BLaER1 (cell line): ENCODE measurements at regions not wholly inside any gene's neighbourhood (a gene's known extent, or its start where the extent isn't known, plus 50 kb on each side); places are given as distances from the start of the nearest gene placed in this dataset.
"Not testable (repeated sequence)": the region's sequence is repeated elsewhere in the genome, so short reads cannot be mapped to it uniquely, and the experiment has no call there.

ENCODE experiments used
- H3K27ac ChIP-seq: shearing (Covaris generic); formaldehyde crosslinking; 2 replicates; pipeline ENCODE4 v1.8.1; 2022
- H3K27me3 ChIP-seq: shearing (Covaris generic); formaldehyde crosslinking; 2 replicates; pipeline ENCODE4 v1.8.1; 2022
- H3K36me3 ChIP-seq: shearing (Covaris generic); formaldehyde crosslinking; 2 replicates; pipeline ENCODE4 v1.8.1; 2022
- H3K4me1 ChIP-seq: shearing (Covaris generic); formaldehyde crosslinking; 2 replicates; pipeline ENCODE4 v1.8.1; 2022
- H3K4me2 ChIP-seq: shearing (Covaris generic); formaldehyde crosslinking; 2 replicates; pipeline ENCODE4 v1.8.1; 2022
- H3K4me3 ChIP-seq: shearing (Covaris generic); formaldehyde crosslinking; 2 replicates; pipeline ENCODE4 v1.8.1; 2022
- H3K9ac ChIP-seq: shearing (Covaris generic); formaldehyde crosslinking; 2 replicates; pipeline ENCODE4 v1.8.1; 2022
- H3K9me3 ChIP-seq: shearing (Covaris generic); formaldehyde crosslinking; 2 replicates; pipeline ENCODE4 v1.8.1; 2022
- H4K20me1 ChIP-seq: shearing (Covaris generic); formaldehyde crosslinking; 2 replicates; pipeline ENCODE4 v1.8.1; 2022
- Cebpa-rat ChIP-seq: shearing (Covaris generic); IDR thresholded peaks from 2 replicates; pipeline ENCODE4 v1.8.1; 2022

GRCh38 chr2:240191001-240191400 is 50.5 kb upstream of the OTOS start:
- Histone ChIP-seq H3K9ac (no peak overlapping the region), H3K36me3 (no peaks in the 10 kb centered on the region), H3K27me3 (no peaks in the 10 kb centered on the region), H4K20me1 (no peaks in the 10 kb centered on the region), H3K4me2 (no peak overlapping the region), H3K27ac (no peak overlapping the region), H3K4me3 (no peak overlapping the region), H3K4me1 (no peaks in the 10 kb centered on the region), H3K9me3 (peaks cover 13% of the 10 kb centered on the region)
- no peak for TF ChIP-seq Cebpa-rat

- H3K27me3 ChIP-seq: no peaks in the 10 kb centered on the region
Observed at GRCh38 chr2:240192661-240193060, 52.2 kb upstream of the OTOS start.

GRCh38 chr2:240194341-240194762 is 53.9 kb upstream of the OTOS start:
- not testable (repeated sequence) for H3K27me3 ChIP-seq, H3K4me3 ChIP-seq, H3K4me2 ChIP-seq, H3K9me3 ChIP-seq, H4K20me1 ChIP-seq, H3K9ac ChIP-seq, H3K27ac ChIP-seq, H3K36me3 ChIP-seq, H3K4me1 ChIP-seq

More at GRCh38 chr2:240192661-240193060, 52.2 kb upstream of the OTOS start:
- Histone ChIP-seq H3K4me3 (no peak overlapping the region), H3K36me3 (no peaks in the 10 kb centered on the region), H4K20me1 (no peaks in the 10 kb centered on the region), H3K4me2 (no peak overlapping the region), H3K9me3 (peaks cover 8% of the 10 kb centered on the region), H3K4me1 (no peaks in the 10 kb centered on the region), H3K27ac (no peak overlapping the region), H3K9ac (no peak overlapping the region)
- no peak for TF ChIP-seq Cebpa-rat

GRCh38 chr2:240195316-240195861 is 54.9 kb upstream of the OTOS start:
- no peaks in the 10 kb centered on the region for H3K27me3 ChIP-seq
- H3K9me3 ChIP-seq: no peaks in the 10 kb centered on the region
- H3K4me1 ChIP-seq: no peaks in the 10 kb centered on the region
- H3K4me2 ChIP-seq: no peak overlapping the region
- H3K4me3 ChIP-seq: no peak overlapping the region
- no peak for TF ChIP-seq Cebpa-rat
- H4K20me1 ChIP-seq: no peaks in the 10 kb centered on the region
- no peak overlapping the region for H3K9ac ChIP-seq
- H3K36me3 ChIP-seq: no peaks in the 10 kb centered on the region
- no peak overlapping the region for H3K27ac ChIP-seq

GRCh38 chr2:240196716-240197461 is 56.4 kb upstream of the OTOS start:
- Histone ChIP-seq H3K9ac (no peak overlapping the region), H3K36me3 (no peaks in the 10 kb centered on the region), H3K4me2 (no peak overlapping the region), H3K9me3 (no peaks in the 10 kb centered on the region), H3K27ac (no peak overlapping the region), H4K20me1 (no peaks in the 10 kb centered on the region), H3K4me1 (no peaks in the 10 kb centered on the region), H3K4me3 (no peak overlapping the region), H3K27me3 (no peaks in the 10 kb centered on the region)
- TF ChIP-seq Cebpa-rat: no peak

GRCh38 chr2:240197462-240198139 is 57.1 kb upstream of the OTOS start:
- Histone ChIP-seq H3K4me1 (no peaks in the 10 kb centered on the region), H3K4me2 (no peak overlapping the region), H3K36me3 (no peaks in the 10 kb centered on the region), H3K9ac (no peak overlapping the region), H4K20me1 (no peaks in the 10 kb centered on the region), H3K4me3 (no peak overlapping the region), H3K27me3 (no peaks in the 10 kb centered on the region), H3K27ac (no peak overlapping the region), H3K9me3 (no peaks in the 10 kb centered on the region)
- TF ChIP-seq Cebpa-rat: no peak

GRCh38 chr2:240198226-240198625 is 57.8 kb upstream of the OTOS start:
- Histone ChIP-seq H4K20me1 (no peaks in the 10 kb centered on the region), H3K27ac (no peak overlapping the region), H3K27me3 (no peaks in the 10 kb centered on the region), H3K4me2 (no peak overlapping the region), H3K4me1 (no peaks in the 10 kb centered on the region), H3K9me3 (no peaks in the 10 kb centered on the region), H3K9ac (no peak overlapping the region), H3K36me3 (no peaks in the 10 kb centered on the region), H3K4me3 (no peak overlapping the region)
- no peak for TF ChIP-seq Cebpa-rat

- Histone ChIP-seq H3K9me3 (no peaks in the 10 kb centered on the region), H3K4me1 (no peaks in the 10 kb centered on the region)
Observed at GRCh38 chr2:240199133-240199870, 58.8 kb upstream of the OTOS start.

GRCh38 chr2:240200230-240201051 is 60.0 kb upstream of the OTOS start:
- H3K27me3 ChIP-seq: no peaks in the 10 kb centered on the region

More at GRCh38 chr2:240199133-240199870, 58.8 kb upstream of the OTOS start:
- H3K27me3 ChIP-seq: no peaks in the 10 kb centered on the region
- H3K4me2 ChIP-seq: no peak overlapping the region
- no peak overlapping the region for H3K27ac ChIP-seq
- no peaks in the 10 kb centered on the region for H3K36me3 ChIP-seq
- H4K20me1 ChIP-seq: no peaks in the 10 kb centered on the region
- no peak overlapping the region for H3K9ac ChIP-seq
- no peak for TF ChIP-seq Cebpa-rat
- no peak overlapping the region for H3K4me3 ChIP-seq

More at GRCh38 chr2:240200230-240201051, 60.0 kb upstream of the OTOS start:
- TF ChIP-seq Cebpa-rat: no peak
- Histone ChIP-seq H4K20me1 (no peaks in the 10 kb centered on the region), H3K4me1 (peaks cover 5% of the 10 kb centered on the region), H3K27ac (no peak overlapping the region), H3K36me3 (no peaks in the 10 kb centered on the region), H3K9me3 (no peaks in the 10 kb centered on the region), H3K4me2 (no peak overlapping the region), H3K4me3 (no peak overlapping the region), H3K9ac (no peak overlapping the region)
